Inflammatory macrophage treated with lipopolysaccharide for 1 hour (primary cell): ENCODE measurements at regions not wholly inside any gene's neighbourhood (a gene's known extent, or its start where the extent isn't known, plus 50 kb on each side); places are given as distances from the start of the nearest gene placed in this dataset.
"Not testable (repeated sequence)": the region's sequence is repeated elsewhere in the genome, so short reads cannot be mapped to it uniquely, and the experiment has no call there.

Experiments
- DNase-seq, 2 donors: peaks; one replicate each; pipeline ENCODE4 v3.0.0-alpha.2; 2020 to 2022

DNA sequence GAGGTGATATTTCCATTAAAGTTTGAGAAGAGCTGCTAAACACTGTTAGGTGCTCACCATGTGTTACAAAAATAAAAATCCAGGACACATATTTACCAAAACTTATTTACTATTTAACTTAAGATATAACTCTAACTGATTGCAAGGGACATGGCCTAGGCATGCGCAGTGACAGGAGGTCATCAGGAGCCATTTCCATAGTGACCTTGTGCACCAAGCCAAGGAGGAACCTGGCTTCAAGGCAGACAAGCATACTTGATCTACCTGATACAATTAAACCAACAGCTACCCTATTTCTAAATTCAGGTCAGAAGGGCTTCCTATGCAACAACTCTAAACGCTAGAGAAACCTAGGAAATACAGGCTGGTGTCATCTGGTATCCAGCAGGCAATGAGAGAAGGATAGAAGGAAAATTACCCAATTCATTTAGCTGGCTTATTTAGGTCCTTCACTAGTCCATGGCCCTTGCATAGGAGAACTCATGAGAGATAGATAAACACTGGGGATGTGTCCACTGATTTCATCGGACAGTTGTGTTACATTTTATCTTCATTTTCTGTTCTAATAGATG is 134.4 kb downstream of the FOXB1 start:
- DNase-seq = no peak

DNA sequence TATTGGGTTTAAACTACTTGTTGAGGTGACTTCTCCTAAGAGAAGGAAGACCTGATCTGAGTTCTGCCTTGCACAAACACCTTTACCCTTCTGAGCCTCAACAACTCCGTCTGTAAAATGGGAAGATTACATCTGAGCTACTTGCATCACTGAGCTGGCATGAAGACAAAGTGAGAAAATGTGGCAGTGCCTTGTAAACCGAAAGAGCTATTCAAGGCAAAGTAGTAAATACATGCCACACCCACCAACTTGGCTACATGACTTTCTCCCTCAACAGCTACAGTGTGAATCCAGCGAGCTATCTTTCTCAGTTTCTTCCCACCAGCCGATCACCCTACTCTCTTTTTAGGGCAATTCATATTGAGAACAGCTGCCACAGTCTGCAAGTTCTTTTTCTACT is 148.3 kb downstream of the FOXB1 start:
- no peak for DNase-seq

DNA sequence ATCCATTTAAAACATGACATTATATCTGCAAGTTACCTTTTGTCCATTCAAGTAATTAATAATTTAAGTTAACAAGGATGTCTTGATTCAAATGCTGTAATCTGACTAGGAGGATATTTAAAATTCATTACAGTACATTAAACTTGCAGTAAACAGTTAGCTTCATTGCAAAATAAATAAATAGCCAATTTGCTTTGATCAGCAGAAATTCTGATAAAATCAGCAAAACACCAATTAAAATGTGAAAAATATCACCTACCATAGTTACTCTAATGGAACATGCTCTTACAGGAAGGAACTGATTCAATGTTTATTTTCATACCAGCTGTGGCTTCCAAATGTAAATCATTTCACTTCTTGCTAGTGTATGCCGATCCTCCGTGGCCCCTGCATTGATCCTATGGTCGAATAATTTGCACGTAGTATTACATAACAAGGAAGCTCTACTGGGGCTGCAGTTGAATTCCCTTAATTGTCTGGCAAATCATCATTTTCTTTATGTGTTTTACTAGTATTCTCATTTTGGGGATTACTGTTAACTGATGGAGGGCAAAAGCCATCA is 150.7 kb downstream of the FOXB1 start:
- DNase-seq = no peak

DNA sequence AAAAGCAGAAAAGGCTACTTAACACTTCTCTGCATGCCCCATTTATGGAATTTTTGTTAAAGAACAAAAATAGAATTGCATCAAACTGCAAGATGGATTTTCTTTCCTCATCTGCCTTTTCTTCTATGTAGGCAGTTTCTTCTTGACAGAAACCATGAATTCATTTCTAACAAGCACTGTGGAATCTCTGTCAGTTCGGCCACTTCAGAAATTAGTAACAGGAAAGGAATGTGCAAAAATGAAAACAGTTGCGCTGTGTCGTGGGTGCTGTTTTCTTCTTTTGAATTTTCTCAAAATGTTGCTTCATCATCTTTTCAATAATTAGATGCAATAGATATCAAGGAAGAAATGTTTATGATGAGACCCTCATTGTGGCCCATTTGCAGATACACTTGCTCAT is 151.6 kb downstream of the FOXB1 start:
- DNase-seq = no peak

DNA sequence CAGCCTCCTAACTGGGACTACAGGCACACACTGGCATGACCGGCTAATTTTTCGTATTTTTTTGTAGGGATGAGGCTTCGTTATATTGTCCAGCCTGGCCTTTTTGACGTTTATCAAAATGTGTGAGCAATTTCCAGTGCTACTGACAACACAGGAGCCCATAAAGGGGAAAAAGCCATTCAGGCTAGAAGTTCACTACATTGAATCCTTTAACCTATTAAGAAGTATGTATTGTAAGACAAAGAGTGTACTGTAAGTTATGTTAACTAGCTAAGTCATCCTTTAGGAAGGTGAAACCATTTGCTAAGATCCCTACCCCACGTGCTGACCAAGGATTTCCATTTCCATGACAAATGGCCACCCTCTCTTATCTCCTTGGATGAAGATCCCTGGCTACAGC is 156.8 kb downstream of the FOXB1 start:
- no peak for DNase-seq

DNA sequence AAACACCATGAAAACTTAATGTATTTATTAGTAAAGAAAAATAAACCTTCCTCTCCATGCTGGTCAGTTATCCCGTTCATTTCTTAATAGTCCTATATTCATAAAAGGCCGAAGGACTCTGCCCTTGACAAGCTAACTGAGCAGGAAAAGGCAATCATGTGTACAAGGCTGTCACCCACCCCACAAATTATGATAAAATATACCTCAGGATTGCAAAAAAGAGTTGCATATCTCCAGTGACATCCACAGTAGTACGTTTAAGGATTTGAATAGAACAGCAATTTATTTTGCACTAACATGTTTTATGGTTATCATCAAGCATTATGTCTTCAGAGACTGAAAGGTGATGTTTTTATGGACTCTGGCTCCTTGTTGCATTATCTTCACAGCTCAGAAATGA is 157.6 kb downstream of the FOXB1 start:
- DNase-seq = no peak

DNA sequence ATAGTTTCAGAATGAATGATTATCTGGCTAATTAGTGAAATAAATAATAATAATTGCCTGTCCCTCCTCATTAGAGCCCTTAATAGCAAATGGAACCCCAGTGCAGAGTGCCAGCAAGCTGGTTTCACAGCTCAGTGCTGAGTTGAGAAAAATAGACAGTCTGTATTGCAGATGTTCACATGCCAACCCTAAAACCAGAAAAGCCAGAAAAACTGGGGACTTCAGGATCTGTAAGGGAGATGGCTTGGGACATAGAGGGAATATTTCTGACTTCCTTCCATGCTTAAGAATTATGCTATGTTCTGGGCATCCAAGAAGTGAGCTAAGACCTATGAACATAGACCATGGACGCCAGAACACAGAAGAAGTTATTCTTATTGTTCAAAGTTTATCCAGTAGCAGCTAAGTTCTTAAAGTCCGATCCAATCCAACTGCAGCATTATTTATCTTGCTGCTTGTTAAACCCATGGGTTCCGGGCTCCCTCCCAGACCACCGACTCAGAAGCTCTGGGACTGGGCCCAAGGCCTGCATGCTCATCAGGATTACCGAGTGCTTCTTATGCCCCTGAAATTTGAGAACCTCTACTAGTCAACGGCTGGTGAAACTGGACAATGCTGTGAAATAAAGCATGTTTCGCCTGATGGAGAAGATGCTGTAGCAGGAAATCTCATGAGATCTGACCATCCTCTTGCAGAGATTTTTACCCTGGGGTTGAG is 158.3 kb downstream of the FOXB1 start:
- DNase-seq = no peak

DNA sequence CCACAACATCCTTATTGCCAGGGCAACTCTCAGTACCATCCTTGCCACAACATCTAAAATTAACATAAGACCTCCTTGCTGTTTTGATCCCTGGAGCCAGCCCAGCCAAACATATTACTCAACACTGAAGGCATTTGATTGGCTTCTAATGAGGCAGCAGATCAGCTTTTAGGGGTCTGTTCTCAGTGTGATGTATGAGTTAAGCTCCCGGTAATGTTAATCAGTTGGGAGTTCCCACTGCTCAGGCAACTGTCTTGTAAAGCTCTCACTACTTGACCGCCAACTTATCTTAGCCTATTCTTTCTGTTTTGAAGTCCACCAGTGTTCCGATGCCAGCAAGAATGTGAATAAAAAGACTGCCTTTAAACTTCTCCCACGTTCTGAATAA is 158.9 kb downstream of the FOXB1 start:
- no peak for DNase-seq

DNA sequence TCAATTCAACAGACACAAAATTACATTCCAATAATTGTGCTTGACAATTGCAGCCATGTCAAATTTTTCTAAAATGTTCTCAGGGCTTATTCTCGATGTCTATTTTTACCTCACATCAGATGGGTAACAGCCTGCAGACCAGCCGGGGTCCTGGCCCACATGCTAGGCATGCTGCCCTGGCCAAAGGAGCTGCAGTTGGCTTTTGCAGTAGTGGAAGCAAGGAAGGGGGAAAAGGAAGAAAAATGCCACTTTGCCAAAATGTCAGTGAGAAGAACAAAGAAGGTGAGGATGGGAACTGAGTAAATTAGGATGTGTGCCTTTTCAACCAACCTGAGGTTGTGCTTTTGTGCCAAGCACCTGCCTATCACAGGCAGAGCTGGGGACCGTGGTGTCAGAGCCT is 161.0 kb downstream of the FOXB1 start:
- DNase-seq = no peak

DNA sequence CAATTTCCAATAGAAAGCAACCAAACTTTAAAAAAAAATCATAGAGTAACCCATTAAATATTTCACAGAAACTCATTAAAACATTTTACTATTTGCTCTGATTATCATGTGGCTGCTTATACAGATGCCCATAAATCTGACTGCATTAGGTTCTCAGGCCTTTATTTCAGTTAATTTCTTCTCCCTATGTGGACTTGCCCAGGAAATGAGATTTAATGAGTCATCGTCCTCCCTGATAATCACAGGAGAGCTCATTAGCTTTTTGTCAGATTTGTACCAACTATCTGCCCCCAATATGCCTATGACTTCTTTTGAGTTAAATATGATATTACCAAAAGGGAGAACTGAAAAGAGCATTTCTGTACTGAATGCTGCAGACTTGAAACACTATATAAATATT is 168.0 kb downstream of the FOXB1 start:
- no peak for DNase-seq

DNA sequence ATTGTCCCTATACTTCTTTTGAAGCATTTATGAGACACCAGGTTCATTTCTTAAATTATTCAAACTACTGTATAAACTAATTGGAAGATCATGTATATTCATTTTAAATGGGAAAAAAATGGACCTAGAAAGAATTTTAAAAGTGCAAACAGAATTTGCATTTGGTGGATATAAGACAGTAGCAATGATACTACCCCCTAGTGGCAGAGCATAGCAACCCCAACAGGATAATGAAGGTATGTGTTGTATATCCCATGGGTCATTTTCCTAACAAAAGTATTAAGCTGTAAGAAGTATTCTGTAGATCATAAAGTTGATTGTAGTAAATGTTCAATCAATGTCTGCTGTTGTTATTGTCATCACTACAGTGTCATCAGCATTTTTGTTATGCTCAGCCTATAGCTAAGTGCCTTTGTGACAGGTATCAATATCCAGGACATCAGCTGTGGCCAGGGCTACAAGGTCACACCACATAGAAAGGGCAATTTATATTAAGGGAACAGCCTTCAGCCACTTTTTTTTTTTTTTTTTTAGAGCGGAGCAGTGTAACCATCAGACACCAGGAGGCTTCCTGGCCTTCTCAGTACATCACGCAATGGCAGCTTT is 175.8 kb downstream of the FOXB1 start:
- peak; percentile 21 to 59 for DNase-seq

DNA sequence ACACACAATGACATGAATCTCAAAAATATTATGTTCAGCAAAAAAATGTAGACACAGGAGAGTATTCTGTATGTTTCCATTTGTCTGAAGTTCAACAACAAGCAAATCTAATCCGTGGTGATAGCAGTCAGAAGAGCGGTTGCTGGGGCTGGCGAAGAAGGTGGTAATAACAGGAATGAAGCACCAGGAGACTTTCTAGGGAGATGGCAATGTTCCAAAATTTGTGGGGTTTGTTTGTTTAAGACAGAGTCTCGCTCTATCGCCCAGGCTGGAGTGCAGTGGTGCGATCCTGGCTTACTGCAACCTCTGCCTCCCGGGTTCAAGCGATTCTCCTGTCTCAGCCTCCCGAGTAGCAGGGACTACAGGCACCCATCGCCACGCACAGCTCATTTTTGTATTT is 177.8 kb downstream of the FOXB1 start:
- DNase-seq = not testable (repeated sequence)

DNA sequence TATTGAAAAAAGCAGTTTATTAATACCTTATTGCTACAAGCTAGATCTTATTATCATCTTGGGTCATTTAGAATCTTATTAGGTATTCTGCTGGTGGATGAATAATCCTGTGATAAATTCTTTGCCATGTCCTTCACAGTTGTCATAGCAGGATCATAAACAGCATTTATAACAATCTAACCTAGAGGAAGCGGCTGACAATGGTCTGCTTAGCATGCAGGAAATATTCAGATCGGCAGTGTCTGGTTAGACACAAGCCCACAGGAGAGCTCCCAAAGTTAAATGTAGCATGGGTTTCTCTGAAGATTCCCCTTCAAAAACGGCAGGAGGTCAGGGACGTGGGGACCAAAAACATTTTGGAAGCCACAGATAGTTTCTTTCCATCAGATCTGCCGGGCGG is 179.3 kb downstream of the FOXB1 start:
- no peak for DNase-seq

DNA sequence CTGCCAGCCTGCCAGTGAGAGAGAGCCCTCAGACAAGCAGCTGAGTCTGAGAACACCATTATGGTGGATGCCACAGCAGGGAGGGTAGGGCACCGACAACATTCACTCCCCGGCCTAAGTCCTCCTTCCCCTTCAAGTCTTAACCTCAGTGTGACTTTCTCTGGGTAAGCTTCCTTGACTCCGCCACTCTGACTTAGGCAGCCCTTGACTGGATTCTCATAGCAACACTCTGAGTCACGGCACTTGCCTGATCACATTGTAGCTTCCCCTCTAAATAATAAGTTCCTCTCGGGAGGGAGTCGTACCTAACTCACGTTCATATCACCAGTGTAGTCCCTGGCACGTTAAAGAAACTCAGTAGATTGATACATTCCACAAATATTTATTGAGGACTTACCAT is 180.5 kb downstream of the FOXB1 start:
- no peak for DNase-seq

DNA sequence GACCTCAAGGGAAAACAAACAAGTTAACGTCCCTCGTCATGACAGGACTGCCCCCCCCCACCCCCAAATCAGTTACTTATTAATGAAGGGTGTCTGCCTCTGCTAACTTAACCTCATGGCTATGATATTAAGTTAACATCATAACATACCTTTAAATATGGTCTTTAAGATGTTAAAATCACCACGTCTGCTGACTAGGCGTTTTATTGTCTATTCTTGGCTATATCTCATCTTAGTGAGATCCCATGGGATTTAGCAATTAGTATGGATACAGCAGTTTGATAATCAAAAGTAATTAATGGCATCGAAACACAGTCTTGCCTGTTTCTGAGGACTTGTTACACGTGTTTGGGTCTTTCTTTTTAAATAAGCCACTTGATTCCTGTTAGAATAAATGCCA is 186.9 kb downstream of the FOXB1 start:
- no peak for DNase-seq

DNA sequence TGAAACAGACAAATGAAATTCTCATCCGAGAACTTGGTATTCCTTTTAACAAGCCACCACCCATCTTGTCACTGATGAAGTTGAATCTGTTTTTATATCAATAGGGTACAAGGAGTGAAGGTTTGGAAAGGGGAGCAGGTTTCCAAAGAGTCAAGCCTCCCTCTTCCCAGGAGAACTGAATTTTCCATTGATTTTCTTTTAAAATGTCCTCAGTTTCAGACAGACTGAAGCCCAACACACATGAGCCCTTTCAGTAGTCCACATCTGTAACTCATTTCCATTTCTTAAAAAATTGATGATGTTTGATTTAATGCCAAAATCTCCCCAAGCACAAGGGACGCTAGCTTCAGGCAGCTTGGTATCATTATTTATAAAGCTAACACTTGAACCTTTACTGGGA is 187.7 kb downstream of the FOXB1 start:
- no peak for DNase-seq

DNA sequence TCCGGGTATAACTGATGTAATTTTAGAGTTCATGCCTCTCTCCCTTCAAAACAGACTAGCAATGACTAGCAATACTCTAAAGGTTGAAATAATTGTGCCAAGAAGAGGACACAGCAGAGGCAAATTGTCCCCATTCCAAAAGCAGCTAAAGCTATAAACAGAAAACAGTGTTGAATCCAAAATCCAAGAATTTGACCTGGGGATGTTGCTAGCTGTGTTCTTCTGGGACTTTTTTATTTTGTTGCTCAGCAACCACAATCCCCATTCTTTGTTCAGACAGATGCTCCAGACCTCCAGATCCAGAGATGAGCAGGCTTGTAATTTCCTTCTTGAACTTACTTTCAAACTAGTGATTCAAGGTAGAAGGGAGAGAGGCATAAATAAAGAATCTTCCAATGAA is 191.5 kb downstream of the FOXB1 start:
- DNase-seq = no peak

DNA sequence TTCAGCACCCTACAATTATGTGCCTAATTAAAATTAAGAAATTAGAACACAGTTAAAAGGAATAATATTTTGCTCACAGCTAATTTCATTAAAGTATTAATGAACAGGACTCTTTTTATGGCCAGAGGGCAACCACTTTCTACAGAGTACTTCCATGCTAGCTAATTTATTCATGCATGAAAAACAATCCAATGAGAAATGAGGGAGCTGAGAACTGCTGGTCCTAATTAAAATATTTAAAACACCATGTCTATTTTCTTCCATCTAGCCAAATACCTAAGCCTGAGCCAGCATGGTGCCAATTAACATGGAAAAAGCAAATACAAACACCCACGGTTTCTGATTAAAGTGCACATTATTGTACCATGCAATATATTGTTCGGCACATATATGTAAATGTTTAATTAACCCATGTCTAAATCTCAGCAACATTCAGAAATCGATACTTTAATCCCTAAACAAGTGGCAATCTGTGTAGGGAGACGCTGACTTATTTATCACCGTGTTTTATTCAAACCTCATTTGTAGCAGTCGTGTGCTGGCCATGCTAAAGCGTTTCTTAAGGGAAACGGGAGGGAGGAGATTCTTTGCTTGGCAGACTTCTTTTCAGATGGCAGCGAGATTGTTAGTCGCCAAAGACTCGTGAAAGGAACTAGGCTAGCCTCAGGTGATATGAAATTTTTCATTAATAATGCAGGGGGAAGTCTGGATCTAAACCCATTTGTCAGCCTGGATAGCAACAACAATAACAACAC is 193.5 kb downstream of the ANXA2 start:
- no peak for DNase-seq

DNA sequence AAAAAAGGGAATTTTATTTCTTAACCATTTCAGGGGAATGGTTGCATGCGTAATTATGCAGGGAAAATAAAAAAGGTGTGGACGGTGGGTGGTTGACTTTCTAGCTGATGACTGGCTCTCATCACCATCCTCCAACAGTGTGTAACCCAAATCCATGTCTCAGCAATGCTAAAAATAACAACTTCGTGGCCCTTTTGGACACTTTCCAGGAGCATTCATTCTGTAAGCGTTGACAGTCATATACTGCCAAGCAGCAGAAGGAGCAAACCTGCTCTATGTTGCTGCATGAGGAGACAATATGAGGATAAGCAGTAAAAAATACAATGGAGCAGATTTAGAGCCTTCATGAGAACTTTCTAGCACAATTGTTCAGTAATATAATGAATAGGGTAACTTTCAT is 189.1 kb downstream of the ANXA2 start:
- DNase-seq = no peak

DNA sequence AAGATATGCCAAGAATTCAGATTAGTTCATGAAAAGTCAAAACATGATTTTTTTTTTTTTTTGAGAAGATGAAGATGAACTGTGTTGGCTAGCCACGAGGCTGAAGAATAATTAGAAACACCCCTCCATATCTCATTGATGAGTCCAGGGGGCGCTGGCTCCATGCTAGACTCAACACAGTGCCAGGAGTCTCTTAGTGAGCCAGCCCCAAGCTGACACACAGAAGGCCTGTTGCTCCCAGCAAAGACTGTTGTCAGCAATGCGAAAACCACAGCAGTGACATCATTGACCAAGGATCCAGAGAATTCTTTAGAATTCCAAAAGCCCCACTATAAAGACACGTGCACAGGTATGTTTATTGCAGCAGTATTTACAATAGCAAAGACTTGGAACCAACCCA is 185.2 kb downstream of the ANXA2 start:
- DNase-seq = no peak

DNA sequence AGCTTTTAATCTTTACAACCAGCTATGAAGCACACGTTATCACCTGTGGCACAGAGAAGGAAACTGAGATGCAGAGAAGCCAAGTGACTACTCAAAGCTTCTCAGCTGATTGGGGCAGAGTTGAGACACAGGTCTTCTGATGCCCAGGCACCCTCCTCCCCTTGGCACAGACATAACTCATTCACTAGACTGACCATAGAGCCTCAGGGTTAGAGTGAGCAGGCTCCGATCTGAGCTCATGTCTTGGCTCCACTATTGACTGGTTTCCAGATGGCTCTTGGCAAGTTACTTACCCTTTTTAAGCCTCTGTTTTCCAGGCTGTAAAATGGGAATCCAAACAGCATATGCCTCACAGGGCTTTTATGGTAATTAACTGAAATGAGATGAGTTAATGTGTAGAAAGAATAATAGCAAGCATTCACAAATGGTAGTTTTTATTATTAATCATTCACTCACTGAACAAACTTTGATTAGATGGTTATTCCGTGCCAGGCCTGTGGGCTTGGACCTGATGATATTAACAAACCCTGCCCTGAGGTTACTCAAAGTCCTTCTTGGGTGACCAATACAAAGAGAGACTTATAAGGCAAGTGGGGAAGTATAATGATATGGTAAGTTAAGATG is 184.3 kb downstream of the ANXA2 start:
- DNase-seq = no peak

DNA sequence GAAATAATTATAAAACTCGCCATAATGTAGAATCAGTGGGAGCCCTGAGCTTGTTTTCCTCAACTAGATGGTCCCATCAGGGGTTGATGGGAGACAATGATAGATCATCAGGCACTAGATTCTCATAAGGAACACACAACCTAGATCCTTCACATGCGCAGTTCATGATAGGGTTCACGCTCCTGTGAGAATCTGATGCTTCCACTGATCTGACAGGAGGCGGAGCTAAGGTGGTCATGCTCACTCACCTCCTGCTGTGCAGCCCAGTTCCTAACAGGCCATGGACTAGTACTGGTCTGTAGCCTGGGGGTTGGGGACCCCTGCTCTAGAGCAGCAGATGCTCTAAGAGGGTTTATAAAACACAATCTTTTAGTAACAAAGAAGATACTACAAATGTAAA is 183.6 kb downstream of the ANXA2 start:
- DNase-seq = no peak
